MM.1S (cell line): ENCODE measurements at regions not wholly inside any gene's neighbourhood (a gene's known extent, or its start where the extent isn't known, plus 50 kb on each side); places are given as distances from the start of the nearest gene placed in this dataset.

Experiments
- CTCF ChIP-seq: fragments of 300-600 bp; sonication (generic); IDR thresholded peaks from 2 replicates; pipeline ENCODE4 v1.5.1; 2016; ENCODE audit warnings: antibody characterized with exemption, low read length, mixed read lengths
- EZH2 ChIP-seq: fragments of 300-600 bp; sonication (generic); optimal IDR thresholded peaks from 2 replicates; pipeline ENCODE3; 2017; ENCODE audit warnings: low read depth, mild to moderate bottlenecking, antibody characterized with exemption, low read length, mixed read lengths
- EZH2phosphoT487 ChIP-seq: fragments of 300-600 bp; sonication (generic); IDR thresholded peaks from 2 replicates; pipeline ENCODE4 v1.6.1; 2018; ENCODE audit warnings: antibody characterized with exemption, low read length

- TF ChIP-seq CTCF = no peak
- no peak for TF ChIP-seq EZH2
- no peak for TF ChIP-seq EZH2phosphoT487
Measured at GRCh38 chr2:172332507-172332906, 94.9 kb upstream of the ITGA6 start.
